T-helper 2 cell treated with Interferon-gamma antibody and Interleukin-4, amounts not matched to agents 100 ng/mL and 5 ng/mL, for 36 hours (primary cell): ENCODE measurements at regions not wholly inside any gene's neighbourhood (a gene's known extent, or its start where the extent isn't known, plus 50 kb on each side); places are given as distances from the start of the nearest gene placed in this dataset.
"Not testable (repeated sequence)": the region's sequence is repeated elsewhere in the genome, so short reads cannot be mapped to it uniquely, and the experiment has no call there.

Source experiments
- intact Hi-C: fragments of 100-400 bp; cut with micrococcal nuclease; formaldehyde crosslinking; loops from one replicate; pipeline ENCODE4 v1.15.1; 2023

DNA sequence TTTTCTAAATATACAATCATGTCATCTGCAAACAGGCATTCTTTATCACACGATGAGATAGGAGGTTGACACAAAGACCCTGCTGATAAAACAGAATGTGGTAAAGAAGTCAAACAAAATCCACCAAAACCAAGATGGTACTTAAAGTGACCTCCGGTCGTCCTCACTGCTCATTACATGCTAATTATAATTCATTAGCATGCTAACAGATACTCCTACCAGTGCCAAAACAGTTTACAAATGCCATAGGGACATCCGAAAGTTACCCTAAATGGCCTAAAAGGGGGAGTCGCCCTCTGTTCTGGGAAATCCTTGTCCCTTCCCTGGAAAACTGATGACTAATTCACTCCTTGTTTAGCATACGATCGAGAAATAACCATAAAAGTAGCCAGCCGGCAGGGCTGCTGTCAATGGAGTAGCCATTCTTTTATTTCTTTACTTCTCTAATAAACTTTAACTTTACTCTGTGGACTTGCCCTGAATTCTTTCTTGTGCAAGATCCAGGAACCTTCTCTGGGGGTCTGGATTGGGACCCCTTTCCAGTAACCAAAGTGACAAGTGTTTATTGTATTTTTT is 126.6 kb downstream of the CCDC71L start:
- intact Hi-C loops, result no loop called here

DNA sequence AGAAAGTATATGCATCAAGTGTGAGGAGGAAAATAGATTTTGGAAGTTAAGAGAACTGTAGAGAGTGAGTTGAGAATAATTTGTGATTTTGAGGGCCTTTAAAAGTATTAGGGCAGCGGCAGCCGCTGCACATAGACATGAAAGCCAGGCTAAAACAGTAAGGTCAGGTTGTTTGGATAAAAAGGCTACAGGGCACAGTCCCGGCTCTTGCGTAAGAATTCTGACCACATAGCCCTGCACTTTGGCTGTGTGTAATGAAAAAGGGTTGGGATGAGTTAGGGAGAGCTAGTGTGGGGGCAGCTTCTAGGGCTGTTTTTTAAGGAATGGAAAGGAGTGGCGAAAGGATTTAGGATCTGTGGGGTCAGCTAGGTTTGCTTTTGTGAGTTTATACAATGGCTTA is 130.8 kb downstream of the CCDC71L start:
- intact Hi-C loops, result not testable (repeated sequence)

DNA sequence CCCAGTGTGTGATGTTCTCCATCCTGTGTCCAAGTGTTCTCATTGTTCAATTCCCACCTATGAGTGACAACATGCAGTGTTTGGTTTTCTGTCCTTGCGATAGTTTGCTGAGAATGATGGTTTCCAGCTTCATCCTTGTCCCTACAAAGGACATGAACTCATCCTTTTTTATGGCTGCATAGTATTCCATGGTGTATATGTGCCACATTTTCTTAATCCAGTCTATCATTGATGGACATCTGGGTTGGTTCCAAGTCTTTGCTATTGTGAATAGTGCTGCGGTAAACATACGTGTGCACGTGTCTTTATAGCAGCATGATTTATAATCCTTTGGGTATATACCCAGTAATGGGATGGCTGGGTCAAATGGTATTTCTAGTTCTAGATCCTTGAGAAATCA is 134.3 kb downstream of the CCDC71L start:
- intact Hi-C loops, result not testable (repeated sequence)

DNA sequence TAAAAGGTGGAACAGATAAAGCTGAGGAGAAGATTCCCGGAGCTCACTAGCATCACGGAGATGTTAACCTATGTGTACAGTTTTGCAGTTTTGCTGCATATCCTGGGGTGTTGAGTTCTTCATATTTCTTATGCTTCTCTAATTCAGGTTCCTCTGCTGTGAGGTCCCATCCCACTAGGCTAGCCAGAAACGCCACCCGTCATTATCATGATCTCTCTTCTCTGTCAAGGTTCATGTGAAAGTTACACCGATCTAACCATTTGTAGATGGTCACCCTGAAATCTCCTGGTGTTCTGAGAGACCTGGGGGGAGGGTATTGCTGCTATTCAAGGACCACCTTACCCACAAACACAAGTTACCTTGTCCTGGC is 136.3 kb downstream of the CCDC71L start:
- intact Hi-C loops, result loop anchor here (5.0 kb wide), 1 partner anchor 138 kb away; the partner anchor contains the start of gene CCDC71L

DNA sequence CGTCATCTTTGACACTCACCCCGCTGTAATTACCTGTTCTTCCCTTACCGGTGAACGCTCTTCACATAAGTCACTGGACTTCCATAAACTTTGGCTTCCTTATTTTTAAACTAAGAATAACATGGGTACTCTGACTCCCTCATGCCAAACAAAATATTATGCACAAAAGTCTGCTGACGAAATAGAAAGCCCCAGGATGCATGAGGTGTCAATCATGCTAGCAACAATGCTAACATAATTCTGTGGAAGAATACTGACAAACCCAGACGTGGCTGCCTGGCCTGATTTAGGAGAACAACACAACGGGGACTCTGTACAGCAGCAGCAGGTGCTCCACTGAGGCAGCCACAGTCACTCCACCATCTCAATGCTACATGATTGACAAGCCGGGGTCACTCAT is 137.5 kb downstream of the CCDC71L start:
- intact Hi-C loops, result loop anchor here (5.0 kb wide), 1 partner anchor 139 kb away; the partner anchor contains the start of gene CCDC71L

DNA sequence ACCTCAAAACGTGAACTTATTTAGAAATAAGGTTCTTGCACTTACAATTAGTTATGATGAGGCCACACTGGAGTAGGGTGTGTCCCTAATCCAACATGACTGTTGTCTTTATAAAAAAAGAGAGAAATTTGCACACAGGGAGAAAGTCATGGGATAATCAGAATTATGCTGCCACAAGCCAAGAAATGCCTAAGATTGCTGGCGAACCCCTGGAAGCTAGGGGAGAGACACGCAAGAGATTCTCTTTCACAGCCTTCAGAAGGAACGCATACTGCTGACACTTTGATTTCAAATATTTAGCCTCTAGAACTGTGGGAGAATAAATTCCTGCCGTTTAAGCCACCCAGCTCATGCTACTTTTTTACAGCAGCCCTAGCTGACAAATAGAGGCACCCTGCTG is 138.3 kb downstream of the CCDC71L start:
- intact Hi-C loops, result loop anchor here (5.0 kb wide), 1 partner anchor 140 kb away; the partner anchor contains the start of gene CCDC71L

DNA sequence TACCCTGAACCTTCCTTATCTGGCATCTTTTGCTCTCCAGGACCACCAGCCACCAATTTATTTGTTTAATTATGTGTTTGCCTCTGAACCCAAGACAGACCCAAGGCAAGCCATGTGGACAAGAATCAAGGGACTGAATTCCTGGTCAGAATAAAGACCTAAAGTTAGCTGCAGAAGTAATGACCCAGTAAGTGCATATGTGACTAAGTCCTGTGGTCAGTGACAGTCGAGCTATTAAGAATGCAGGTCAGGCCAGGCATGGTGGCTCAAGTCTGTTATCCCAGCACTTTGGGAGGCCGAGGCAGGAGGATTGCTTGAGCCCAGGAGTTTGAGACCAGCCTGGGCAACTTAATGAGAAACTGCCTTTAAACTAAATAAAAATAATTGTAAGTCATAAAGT is 139.4 kb downstream of the CCDC71L start:
- intact Hi-C loops, result loop anchor here (5.0 kb wide), 1 partner anchor 141 kb away; the partner anchor contains the start of gene CCDC71L

DNA sequence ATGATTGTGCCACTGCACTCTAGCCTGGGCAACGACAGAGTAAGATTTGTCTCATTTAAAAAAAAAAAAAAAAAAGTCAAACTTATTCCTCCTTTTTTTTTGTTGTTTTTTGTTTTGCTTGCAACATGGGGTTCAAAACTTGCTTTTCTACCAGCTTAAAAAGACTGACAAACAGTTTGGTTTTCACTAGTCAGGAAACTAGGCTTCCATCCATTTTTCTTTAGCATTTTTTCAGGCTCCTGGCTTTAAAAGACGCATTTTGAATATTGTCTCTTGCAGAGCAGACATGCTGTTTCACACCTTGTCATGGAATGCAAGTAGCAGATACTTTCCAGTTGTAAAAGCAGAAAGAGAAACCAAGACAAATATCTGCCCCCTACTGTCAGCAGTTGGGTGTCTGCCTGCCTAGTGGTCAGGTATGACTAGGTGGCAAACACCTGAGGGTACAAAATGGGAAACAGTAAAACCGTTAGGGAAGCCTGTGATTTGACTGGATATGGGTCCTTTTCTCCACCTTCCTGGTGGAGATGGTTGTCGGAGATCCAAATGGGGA is 139.9 kb downstream of the CCDC71L start:
- intact Hi-C loops, result loop anchor here (5.0 kb wide), 1 partner anchor 141 kb away; the partner anchor contains the start of gene CCDC71L

DNA sequence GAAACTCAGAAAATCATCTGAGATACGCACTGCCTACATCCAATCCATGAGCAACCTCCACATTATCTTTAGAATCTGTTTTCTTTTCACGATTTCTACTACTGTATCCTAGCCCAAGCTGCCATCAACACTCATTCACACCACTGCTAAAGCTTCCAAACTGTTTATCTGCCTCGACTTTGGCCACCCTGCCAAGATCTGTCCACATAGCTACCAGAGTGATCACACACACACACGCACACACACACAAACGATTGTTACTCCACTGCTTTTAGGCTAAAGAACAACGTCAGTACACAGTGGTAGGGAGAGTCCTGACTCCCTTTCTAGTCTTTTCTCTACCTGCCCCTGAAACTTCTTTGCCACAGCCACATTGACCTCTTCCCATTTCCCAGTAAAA is 142.0 kb downstream of the CCDC71L start:
- intact Hi-C loops, result no loop called here

DNA sequence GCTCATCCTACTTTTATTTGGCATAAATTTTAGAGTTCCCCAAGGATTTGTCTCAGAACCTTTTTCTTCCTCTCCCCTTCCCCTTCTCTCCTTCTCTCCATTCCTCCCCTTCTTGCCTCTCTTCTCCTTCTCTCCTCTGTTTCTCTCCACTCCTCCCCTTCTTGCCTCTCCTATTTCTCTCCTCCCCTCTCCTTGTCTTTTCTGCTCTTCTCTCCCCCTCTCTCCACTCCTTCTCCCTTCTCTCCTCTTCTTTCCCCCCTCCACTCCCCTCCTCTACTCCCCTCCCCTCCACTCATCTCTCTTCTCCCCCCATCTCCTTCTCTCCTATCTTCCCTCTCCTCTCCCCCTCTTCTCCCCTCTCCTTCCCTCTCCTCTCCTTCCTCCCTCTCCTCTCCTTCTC is 142.7 kb downstream of the CCDC71L start:
- intact Hi-C loops, result no loop called here

DNA sequence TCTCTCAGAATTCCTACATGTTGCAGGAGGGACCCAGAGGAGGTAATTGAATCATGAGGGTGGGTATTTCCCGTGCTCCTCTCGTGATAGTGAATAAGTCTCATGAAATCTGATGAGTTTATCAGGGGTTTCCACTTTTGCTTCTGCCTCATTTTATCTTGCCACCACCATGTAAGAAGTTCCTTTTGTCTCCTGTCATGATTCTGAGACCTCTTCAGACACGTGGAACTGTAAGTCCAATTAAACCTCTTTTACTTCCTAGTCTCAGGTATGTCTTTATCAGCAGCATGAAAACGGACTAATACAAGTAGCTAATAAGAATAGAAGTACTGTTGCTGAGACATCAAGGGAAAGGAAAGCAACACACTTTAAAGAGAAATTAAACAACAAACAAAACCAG is 143.4 kb downstream of the CCDC71L start:
- intact Hi-C loops, result no loop called here

DNA sequence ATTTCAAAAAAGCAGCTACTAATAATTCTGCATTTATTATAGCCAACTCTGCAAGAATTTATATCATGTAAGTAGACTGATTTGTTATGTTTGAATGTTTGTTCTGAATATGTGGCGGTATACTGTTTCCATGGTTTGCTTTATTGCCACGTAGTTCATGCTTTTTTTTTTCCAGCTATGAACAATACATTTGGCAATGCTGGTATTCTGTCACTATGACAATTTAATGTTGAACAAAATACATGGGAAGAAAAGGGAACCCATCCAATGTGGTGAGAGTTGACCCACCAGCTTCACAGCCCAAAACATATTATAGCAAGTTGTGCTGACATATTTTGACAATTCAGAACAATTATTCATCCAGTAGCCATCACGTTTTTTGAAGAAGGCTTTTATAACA is 145.6 kb downstream of the CCDC71L start:
- intact Hi-C loops, result no loop called here

DNA sequence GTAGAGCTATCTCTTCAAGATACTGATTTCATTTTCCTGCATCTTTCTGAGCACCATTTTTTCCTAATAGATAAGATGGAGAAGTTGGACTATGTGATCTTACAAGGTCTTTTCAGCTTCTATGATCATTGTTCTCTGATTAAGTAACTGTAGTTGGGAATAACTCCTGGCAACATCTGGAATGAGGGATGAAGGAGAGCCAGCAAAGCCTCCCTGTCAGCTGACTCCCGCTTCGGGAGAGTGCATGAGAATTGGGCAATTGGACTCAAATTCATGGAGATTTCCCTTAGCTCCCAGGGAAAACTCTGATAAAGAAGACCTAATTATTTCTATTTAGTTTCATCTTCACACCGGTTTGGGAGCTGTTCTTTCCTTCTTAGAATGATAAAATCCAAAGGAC is 146.1 kb downstream of the CCDC71L start:
- intact Hi-C loops, result no loop called here

DNA sequence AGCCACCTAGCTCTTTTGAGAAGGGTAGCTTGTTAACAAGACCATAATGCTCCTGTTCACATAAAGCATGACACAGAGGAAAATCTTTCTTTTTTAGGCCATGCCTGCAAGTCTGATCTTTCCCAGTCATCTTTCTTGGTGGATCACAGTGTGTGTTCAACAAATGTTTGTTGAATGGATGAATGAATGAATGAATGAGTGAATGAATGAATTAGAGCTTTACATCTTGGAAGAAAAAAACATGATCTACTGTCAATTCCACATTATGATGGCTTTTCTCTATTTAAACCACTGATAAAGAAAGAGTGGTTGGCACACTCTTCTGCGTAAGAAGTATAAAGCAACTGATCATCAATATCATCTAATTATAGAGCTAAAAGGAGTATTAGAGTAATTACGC is 148.7 kb downstream of the CCDC71L start:
- intact Hi-C loops, result no loop called here

DNA sequence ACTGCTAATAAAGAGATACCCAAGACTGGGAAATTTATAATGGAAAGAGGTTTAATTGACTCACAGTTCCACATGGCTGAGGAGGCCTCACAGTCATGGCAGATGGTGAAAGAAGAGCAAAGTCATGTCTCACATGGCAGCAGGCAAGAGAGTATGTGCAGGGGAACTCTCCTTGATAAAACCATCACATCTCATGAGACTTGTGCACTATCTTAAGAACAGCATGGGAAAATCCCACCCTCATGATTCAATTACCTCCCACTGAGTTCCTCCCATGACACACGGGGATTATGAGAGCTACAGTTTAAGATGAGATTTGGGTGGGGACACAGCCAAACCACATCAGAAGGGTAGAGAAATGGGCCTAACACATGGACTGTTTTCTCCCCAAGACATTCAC is 156.3 kb downstream of the CCDC71L start:
- intact Hi-C loops, result no loop called here

DNA sequence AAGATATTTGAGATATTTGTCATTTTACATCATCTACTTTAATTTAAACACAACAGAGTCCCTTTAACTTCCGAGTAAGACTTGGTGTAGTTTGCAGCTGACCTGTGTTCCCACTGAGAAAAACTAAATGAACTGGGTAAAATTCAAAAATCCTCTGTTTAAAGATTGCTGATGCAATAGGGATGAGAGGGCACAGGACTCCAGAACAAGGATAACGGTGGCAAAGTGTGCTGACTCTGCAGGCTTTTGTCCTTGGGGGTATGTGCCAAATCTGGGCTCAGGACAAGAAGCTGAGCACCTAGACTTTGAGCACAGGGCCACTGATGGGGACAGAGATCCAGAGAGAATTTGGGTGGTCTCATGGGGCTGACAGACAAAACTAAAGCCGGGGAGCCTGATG is 156.8 kb downstream of the CCDC71L start:
- intact Hi-C loops, result no loop called here

DNA sequence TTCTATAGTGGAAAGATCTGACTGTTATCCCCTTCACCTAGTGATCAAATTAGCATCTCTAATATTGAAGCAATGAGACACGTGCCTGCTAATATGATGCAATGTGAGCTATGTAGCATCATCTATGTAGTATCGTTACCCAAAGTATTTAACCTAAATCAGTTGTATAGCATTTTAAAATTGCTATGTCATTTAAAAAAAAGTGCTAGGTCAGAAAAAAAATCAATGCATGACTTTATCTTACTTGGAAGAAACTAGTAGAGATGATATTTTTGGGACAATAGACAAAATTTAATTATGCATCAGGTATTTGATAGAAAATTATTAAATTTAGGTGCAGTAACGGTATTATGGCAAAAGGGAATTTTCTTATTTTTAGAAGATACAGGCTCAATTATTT is 157.3 kb downstream of the CCDC71L start:
- intact Hi-C loops, result no loop called here

DNA sequence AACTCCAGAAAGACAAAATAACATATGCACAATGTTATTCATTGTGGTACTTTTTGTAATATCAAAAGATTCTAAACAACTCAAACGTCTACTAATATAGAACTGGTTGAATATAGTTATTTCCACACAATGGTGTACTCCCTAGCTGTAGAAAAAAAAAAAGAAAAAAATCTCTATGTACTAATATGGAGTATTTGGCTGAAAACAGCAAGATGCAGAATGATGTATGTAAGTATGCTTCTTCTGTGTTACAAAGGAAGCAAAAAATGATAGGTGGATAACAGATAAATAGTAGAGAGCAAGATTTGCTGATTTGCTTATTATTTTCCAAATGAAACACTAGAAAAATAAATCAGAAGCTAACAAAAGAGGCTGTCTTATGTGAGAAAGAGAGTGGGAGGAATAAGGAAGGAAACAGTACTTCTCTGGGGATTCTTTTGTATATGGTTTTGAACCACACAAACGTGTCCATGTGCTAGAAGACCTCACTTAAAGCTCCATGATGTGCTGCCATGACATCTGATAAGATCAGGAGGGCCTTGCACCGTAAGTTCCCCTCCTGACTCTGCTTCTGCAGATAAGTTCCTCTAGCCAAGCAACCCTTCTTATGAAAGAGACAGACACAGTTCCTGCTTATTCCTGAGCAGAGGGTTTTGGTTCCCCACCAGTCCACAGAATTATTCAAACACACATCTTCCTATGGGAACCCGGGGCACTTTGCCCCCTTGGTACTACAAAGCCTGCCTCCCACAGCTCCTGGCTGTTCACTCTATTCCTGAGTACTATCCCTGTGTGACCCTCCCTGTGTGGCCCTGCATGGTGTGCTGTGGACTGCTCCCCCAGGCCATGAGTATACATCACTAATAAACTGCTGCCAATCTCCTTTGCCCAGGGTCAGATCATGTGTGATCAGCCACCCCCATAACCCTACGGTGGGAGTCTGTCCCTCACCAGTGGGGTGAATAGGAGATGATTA is 159.1 kb downstream of the CCDC71L start:
- intact Hi-C loops, result no loop called here

DNA sequence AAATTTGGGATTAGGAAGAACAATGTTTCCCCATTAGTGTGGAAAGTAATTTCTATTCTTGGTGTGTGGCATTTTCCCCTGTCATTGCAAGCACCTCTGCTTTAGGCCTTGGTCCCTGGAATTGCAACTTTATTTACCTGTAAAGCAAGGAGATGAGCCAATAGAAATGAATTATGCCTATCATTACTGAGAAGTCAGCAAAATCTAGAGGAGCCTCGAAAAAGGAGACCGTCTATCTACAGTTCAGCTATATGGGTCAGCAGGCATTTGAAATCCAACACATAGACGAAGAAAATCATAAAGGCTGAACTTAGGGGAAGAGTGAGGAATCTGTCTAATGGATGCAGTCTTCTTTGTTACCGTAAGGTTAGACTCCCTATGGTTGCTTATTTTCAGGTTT is 161.1 kb downstream of the CCDC71L start:
- intact Hi-C loops, result no loop called here

DNA sequence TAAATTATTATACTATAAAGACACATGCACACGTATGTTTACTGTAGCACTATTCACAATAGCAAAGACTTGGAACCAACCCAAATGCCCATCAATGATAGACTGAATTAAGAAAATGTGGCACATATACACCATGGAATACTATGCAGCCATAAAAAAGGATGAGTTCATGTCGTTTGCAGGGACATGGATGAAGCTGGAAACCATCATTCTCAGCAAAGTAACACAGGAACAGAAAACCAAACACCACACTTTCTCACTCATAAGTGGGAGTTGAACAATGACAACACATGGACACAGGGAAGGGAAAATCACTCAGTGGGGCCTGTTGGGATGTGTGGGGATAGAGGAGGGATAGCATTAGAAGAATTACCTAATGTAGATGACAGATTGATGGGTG is 163.0 kb downstream of the CCDC71L start:
- intact Hi-C loops, result not testable (repeated sequence)

DNA sequence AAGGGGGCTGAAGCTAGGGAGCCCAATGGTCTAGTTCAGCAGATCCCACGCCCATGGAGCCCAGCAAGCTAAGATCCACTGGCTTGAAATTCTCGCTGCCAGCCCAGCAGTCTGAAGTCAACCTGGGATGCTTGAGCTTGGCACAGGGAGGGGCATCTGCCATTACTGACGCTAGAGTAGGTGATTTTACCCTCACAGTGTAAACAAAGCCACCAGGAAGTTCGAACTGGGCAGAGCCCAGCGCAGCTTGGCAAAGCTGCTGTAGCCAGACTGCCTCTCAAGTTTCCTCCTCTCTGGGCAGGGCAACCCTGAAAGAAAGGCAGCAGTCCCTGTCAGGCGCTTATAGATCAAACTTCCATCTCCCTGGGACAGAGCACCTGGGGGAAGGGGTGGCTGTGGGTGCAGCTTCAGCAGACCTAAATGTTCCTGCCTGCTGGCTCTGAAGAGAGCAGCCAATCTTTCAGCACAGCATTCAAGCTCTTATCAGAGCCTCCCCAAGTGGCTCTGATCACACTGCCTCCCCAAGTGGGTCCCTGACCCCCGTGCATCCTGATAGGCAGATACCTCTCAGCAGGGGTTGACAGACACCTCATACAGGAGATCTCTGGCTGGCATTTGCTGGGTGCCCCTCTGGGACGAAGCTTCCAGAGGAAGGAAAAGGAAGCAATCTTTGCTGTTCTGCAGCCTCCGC is 167.8 kb downstream of the CCDC71L start:
- intact Hi-C loops, result no loop called here

DNA sequence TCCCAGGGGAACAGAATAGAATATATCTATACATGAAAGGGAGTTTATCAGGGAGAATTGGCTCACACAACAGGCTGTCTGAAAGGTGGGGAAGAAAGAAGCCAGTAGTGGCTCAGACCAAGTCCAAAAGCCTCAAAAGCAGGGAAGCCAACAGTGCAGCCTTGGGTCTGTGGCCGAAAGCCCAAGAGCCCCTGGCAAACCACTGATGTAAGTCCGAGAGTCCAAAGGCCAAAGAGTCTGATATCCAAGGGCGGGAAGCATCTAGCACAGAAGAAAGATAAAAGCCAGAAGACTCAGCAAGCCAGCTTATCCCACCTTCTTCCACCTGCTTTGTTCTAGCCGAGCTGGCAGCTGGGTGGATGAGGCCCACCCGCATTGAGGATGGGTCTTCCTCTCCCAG is 172.5 kb downstream of the CCDC71L start:
- intact Hi-C loops, result no loop called here
